ENCODE measurements at regions not wholly inside any gene's neighbourhood (a gene's known extent, or its start where the extent isn't known, plus 50 kb on each side); places are given as distances from the start of the nearest gene placed in this dataset.

DNA sequence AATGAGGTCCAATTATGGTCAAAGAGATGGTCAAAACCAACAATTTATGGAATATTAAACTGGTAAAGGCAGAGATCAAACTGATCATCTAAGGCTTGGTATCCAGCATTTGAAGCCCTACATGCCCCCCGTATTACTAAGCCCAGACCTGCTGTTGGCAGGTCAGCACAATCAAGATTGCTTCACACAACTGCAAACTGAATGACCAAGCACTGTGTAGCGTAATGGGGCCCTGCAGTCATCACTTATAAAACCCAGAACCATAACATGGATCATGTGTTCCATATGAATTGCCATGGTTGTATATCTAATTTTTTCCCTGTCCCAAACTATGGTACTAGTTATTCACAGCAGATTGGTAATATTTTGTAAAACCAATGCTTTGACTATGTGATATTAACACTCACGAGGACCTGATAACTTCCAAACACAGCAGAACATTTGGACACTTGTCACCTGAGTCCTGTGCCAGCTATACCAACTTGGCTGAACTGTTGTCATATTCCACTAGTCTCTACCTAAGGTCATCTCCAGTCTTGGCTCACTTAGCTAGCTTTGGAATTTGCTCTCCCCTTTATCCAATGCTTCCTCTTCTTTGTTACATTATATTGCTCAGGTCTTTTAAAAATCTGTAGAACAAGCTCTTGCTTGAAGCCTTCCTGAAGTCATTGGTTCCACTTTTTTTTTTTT, 81.7 kb upstream of the HMHB1 start:
- no peak for DNase-seq (ENCODE audit: low read depth)

DNA sequence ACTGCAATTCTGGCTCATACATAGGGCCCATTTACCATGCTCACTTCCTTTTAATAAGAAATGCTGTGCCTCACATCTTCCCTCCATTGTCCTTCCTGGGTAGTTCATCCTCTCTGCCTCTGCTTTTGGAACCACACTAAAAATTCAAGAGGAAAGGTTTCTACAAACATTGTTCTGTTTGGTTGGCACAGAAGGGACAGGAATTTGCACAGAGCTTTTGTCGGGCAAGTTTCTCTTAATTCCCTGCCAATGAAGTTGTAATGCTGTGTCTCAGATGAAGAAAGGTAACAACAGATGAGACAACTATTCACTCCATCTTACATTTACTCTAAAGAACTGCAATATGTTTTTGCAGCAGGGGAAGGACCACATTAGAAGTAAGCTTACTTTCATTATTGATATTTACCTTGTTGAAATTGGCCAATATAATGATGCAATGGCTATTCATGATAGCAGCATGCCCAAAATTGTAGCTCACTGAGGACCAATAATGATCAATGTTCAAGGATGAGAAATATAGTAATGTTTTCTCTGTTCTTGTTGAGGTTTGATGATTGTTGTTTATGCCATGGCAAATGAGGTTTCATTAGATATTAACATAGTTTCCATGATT, 82.5 kb upstream of the HMHB1 start:
- DNase-seq (ENCODE audit: low read depth): no peak

DNA sequence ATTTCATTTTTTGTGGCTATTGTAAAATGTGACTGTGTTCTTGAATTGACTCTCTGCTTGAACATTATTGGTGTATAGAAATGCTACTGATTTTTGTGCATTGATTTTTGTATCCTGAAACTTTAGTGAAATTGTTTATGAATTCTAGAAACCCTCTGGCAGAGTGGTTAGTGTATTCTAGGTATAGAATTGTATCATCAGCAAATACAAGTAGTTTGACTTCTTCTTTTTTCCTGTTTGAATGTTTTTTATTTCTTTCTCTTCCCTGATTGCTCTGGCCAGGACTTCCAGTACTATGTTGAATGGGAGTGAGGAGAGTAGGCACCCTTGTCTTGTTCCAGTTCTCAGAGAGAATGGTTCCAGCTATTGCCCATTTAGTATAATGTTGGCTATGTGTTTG, 88.8 kb upstream of the HMHB1 start:
- no peak for DNase-seq (ENCODE audit: low read depth)

DNA sequence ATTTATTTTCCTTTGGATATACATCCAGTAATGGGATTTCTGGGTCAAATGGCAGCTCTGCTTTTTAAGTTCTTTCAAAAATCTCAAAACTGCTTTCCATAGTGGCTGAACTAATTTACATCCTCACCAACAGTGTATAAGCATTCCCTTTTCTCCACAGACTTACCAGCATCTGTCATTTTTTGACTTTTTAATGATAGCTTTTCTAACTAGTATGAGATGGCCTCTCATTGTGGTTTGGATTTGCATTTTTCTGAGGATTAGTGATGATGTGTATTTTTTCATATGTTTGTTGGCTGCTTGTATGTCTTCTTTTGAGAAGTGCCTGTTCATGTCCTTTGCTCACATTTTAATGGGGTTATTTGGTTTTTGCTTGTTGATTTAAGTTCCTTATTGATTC, 90.0 kb upstream of the HMHB1 start:
- no peak for DNase-seq (ENCODE audit: low read depth)

DNA sequence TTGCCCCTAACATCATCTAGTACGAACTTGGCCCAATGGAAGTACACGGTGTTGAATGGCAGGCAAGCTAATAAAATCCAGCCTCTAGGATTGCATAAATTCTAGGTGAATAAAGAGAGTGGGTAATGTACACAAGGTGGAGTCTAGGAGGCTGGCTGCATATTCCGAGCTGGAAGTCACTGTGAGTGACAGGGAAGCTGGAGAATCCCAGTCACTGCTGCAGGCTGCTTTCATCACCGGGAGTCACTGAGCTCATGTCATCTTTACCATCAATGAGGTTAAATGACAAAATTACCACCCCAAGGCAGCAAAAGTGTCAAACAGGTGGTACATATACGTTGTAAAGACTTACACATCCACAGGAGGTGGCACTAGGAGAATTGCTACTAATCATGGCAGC, 91.3 kb upstream of the HMHB1 start:
- no peak for DNase-seq (ENCODE audit: low read depth)

DNA sequence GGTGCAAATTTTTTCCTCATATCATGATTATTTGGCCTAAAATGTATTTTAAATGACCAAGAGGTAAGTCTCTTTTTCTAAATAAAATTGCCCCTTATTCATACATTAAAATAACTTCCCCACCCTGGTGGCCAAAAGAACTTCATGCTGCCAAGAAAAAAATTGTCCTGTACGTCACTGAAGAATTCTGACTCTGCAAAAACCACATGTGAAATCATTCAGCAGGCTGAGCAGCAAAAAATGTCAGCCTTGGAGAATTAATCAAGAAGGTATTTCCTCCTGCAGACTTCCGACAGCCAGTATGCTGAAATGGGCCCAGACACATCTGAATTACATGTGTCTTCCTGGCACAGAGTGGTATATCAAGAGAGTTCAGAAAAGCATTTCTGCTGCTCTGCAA, 94.6 kb upstream of the HMHB1 start:
- peak; percentile 95 for DNase-seq (ENCODE audit: low read depth)

DNA sequence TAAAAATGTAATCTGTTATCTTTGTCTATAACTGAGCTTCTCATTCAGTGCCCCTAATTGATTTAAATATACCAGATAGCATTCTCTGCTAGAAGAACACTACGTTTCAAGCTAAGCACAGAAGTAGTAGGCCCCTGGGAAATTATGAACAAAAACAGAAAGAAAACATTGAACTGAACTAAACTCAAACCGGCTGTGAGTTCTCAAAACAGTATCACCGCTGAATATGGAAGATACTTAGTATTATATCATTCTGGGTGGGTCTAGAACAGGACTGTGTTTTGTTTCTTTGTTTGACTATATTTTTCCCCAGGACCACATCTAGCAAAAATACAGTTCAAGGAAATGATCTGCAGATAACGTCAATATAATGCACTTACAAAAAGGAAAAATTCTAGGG, 95.1 kb upstream of the HMHB1 start:
- DNase-seq (ENCODE audit: low read depth): no peak

DNA sequence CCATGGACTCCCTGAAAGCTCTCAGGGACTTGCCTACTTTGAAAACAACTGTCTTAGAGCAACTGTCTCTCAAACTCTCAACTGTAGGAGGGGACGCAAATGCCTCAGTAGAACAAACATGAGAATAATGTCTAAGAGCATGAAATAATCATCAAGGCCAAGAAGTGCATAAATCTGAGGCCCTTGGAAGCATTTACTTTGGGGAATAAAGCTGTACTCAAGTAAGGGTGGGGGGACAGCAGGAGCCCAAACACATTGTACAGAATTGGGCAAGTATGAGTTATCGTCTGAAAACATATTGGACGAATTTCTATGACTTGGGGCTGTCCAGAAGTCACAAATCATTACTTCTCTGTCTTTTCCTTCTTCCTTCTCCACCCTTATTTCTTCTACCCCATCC, 96.3 kb upstream of the HMHB1 start:
- DNase-seq (ENCODE audit: low read depth): no peak

DNA sequence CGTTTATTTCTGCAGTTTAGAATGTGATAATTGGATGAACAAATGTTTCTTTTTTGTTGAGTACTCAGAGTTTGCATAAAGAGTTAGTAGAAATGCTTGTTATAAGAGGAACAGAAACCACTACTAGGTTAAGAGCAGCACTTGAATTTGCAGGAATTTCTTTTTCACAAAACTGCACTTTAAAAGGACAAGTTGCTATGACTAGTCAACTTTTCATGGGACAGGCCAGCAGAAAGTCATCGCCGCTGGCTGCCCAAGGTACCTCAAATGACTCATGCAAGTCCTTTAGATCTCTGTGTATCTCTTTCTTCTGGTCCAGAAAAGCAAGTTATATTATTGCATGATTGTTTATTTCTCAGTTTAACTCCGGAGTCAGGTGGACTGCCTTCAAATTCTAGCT, 97.3 kb upstream of the HMHB1 start:
- DNase-seq (ENCODE audit: low read depth): peak; percentile 33

DNA sequence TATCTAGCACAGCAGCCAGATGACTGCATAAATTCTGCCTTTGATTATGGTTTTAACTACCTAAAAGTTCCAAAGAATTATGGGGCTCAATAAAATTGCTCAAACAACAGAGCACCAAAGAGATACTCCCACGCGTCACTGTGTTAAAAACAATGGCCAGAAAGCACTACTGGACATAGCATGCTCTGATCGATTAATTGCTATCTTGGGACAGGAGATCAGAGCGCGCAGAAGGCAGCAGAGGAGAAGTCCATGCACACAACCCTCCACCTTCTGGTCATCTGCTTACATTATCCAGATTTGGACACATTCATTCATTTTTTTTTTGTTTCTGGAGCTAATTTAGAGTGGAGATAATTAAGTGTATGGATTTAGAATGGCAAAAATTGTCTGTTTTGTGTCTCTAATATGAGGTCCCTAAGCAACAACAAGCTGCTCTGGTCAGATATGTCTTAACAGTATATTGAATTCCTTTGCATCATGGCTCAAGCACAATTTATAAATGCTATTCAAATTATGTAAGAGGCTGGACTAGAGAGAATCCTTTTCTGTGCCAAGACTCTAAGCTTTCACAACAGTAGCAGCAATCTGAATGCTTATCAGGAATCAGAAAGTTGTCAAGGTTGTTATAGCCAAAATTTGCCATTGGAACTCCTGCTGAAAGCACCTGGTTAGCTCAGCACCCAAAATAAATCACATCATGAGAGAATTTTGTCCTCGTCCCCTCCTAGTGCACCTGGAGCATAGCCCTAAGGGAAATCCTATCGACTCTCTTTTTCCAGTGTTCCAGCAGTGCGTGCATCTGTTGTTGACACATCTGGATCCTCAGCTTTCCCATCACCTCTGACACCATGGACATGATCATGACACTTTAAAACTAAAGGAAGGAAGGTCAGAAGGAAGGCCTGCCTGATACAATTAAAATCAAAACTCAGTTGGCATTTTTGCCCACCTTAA, 98.6 kb upstream of the HMHB1 start:
- peak; percentile 83 for DNase-seq (ENCODE audit: low read depth)

DNA sequence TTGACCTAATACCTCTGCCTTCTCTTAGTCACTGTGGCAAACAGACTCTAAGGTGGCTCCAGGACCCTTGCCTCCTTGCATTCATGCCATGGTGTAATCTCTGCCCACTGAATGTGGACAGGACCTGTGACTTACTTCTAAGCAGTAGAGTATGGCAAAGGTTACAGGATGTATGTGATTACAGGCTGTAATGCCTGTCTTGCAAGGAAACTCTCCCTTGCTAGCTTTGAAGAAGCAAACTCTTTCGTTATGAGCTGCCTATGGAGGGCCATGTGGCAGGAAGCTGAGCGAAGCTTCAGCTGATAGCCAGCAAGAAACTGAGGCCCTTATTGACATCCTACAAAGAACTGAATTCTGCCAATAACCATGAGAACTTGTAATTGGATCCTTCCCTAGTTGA, 103.3 kb upstream of the HMHB1 start:
- DNase-seq (ENCODE audit: low read depth): no peak

DNA sequence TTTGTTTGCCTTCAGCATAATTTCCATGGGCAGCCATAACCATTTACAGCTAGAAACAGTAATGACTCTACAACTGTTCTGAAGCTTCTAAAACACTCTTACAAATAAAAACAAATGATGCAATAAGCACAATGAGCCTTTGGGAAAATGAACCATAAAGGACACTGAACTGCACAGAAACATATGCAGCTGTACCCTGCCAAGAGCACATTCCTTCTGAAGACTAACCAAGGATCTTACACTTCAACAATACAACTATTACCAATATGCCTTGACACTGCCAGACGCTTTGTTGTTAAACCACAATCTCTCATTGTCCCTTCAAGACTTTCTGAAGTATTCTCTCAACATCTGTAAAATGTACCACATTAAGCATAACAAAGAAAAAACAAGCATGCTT, 104.2 kb upstream of the HMHB1 start:
- peak; percentile 55 for DNase-seq (ENCODE audit: low read depth)

DNA sequence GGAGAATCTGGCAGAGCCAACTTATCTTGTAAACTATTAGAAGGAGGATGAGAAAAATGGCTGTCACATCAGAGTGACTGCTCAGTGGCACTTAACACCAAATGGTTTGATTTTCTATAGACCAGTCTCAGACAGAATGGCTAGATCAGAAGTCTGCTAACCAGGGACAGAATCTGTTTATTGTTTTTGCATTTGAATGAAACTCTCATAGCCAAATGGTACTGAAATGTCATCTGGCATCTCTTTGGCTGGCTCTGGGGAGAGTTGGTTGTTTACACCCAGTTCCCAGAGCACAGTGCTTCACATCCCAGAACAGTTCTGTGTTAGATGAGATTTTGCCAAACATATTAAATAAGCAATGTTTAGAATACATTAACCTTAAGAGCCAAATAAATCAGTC, 106.6 kb upstream of the HMHB1 start:
- no peak for DNase-seq (ENCODE audit: low read depth)

DNA sequence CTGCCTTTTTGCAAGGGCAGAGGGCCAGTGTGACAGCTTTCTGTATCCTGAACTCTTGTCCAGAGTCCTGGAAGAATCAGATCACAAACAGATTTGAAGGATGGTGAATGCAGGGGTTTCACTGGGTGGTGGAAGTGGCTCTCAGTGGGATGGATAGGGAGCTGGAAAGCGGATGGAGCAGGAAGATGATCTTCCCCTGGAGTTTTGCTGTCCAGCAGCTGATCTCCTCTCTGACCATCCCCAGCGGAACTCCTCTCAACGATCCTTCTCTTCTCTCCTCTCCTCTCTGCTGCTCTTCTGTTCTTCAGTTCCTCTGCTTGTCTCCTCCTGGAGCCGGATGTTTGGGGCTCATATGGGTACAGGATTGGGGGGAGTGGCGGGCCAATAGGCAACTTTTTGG, 108.3 kb upstream of the HMHB1 start:
- DNase-seq (ENCODE audit: low read depth): no peak

DNA sequence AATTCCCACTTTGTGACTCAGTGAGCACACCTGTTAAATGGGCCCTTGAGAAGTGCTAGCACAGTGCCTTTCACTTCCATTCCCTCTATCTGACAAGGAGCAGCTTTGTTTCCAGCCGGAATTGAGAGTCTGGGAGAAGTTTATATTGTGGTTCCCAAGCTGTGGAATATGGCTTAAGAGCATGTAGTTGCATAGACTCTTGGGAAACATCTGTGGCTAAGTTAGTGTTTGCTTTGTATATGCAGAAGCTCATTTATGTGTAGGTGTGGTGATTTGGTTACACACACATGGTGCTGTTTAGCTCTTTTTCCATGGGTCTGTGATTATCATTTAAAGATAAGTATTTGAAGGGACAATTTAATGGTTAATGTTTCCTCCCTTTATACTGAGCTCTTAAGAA, 110.5 kb upstream of the HMHB1 start:
- no peak for DNase-seq (ENCODE audit: low read depth)

DNA sequence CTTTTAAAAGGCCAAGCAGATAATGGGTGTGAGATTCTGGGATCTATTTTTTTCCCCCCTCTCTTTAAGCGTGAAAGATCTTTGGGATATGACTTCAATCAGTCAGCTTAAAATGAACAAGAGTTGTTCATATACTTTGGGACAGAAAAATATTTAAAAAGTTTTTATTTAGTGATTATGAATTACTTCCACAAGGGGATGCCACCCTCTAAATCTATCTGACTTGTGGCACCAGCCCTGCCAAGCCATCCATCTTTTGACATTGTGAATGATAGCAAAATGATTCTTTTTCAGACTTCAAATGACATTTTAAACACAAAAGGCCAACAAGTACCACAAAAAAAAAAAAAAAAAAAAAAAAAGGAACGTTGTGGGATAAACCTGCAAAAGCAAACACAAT, 111.0 kb upstream of the HMHB1 start:
- DNase-seq (ENCODE audit: low read depth): no peak

DNA sequence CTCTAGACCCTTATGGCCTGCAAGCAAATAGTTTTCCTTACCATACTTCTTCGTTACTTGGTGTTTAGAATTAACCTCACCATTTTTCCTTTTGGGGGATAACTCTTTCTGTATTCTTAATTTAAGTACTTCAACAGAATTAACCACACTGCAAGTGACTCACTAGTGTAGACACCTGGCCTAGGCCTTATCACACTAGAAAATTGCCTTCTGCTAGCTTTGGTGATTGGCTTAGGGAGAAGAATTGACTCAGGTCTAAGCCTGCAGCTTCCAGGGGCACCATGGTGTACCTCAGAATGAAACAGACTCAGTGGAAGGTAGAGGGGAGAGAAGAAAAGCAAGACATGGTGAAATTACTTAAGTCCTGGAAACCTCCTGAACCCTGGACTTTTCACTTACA, 112.8 kb upstream of the HMHB1 start:
- DNase-seq (ENCODE audit: low read depth): no peak

DNA sequence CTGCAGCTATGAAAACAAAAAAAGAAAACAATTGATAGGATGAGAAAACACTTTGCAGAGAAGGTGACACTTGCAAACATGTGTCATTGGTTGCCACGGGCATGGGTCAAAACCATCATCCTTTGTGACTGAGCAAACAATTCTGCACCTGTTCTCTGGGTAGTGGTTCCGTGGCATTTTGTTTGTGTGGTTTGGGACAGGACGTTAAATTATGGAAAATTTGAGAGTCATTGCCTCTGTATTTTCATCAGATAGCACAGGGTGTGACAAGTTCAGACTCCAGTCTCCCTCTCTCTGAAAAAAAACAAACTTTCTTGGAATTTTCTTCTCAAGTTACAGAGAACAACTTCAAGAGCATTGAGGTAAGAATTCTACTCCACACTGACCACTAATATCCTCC, 113.4 kb upstream of the HMHB1 start:
- DNase-seq (ENCODE audit: low read depth): no peak

DNA sequence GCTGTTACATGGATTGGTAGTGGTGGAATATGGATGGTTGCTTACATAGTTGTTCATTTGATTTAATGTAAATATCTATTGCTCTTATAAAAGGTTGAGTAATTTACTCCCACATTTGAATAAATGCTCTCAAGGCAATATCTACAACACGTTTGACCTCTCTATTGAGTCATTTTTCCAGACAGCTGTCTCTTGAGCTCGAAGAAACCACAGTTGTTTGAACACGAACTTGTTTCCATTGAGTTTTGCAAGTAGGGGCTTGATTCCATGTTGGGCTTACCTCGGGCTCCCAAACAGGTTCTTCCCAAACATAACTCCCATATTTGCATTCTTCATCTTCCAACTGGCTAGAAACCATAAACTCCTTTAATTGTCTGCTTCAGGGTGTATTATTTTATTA, 115.0 kb upstream of the HMHB1 start:
- DNase-seq (ENCODE audit: low read depth): peak; percentile 15

DNA sequence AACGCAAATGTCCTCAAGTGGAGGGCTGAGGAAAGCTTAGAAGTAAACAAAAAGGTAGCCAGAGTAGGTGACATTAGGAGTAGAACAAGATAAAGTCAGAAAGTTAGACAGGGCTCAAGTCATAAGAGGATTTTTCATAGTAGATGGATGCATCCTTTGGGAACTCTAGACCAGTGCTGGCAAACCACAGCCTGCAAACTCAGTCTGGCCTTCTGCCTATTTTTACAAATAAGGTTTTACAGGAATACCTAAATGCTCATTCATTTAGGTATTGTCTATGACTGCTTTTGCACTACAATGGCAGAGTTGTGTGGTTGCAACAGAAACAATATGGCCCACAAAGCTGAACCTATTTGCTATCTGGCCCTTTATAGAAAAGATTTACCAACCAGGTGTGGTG, 116.0 kb upstream of the HMHB1 start:
- DNase-seq (ENCODE audit: low read depth): no peak

DNA sequence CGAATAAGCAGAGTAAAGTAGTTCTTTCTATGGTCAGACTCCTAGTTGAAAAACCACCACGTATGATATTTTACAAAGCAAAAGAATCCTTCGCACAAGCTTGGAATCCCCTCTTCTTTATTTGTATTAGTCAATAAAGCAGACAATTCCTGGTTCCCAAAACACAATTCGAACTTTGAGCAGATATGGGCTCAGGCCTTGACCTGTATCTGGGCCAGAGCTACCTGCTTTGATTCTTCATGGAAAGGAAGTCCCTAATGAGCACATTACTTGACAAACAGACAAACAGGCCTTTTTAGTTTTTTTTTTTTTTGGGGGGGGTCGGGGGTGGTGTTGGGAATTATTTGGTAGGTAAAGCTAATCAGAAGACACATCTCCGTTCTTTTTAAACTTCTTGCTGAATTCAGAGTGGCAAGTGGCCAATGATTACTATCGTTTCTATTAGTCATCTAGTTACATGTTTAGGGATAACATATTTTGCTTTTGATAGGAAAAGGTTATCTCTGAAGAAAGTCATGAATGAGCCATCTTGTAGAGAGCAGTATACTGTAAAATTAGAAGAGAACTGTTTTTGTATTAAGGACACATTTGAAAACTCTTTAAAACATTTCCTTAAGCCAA, 116.6 kb upstream of the HMHB1 start:
- peak; percentile 63 for DNase-seq (ENCODE audit: low read depth)

DNA sequence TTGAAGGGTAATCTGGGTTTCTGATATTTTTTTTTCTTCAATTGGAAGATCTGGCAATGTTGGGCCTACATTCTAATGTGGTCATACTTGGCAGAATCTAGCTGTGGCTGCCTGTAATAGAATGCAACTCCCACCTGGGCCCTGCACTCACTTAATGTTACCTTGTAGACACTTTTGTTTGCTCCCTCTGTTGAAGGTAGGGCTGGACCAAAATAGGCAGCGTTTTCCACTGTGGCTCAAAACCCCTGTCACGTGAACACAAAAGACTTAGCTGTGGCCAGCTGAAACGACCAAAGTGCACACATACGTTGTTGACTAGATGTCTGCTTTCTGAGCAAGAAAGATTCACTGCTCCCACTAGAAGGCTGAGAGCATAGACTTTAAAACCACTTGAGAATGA, 117.6 kb upstream of the HMHB1 start:
- no peak for DNase-seq (ENCODE audit: low read depth)

Measured in iris pigment epithelial cell (primary cell).